Adrenal gland (tissue), 9 donors: ENCODE measurements at regions not wholly inside any gene's neighbourhood (a gene's known extent, or its start where the extent isn't known, plus 50 kb on each side); places are given as distances from the start of the nearest gene placed in this dataset.

Experiments used
- DNase-seq, 7 donors: peaks; one replicate each; pipeline ENCODE4 v3.0.0-alpha.2; 2019 to 2020
- H3K27ac ChIP-seq, 5 donors: fragments of 200-600 bp; sonication (generic) in 4 of 5; 1 replicate in 3 of 5; 2 replicates in 2 of 5; pipeline versions ENCODE4 v1.5.1 to v1.8.0; 2016 to 2020; ENCODE audit warnings: mild to moderate bottlenecking in 1 of 5
- H3K27me3 ChIP-seq: fragments of 200-600 bp; 2 replicates; pipeline ENCODE4 v1.8.0; 2021
- H3K36me3 ChIP-seq, 2 donors: fragments of 200-600 bp; replicated peaks in 1 of 2; 1 replicate in 1 of 2; 2 replicates in 1 of 2; pipeline versions ENCODE4 v1.5.1 to v1.8.0; 2018 to 2022
- H3K4me1 ChIP-seq, 2 donors: fragments of 200-600 bp; replicated peaks in 1 of 2; 1 replicate in 1 of 2; 2 replicates in 1 of 2; pipeline versions ENCODE4 v1.5.1 to v1.8.0; 2018 to 2021
- H3K4me3 ChIP-seq, 4 donors: fragments of 200-600 bp; sonication (generic) in 3 of 4; one replicate each; pipeline ENCODE4 v1.5.1; 2016 to 2018
- H3K9me3 ChIP-seq, 3 donors: fragments of 200-600 bp; sonication (generic) in 1 of 3; replicated peaks in 1 of 3; 1 replicate in 2 of 3; 2 replicates in 1 of 3; pipeline versions ENCODE4 v1.5.1 to v1.8.0; 2016 to 2021
- POLR2A ChIP-seq, 2 donors: fragments of 450-650 bp; IDR thresholded peaks; one replicate each; pipeline ENCODE4 v1.6.1; 2017; ENCODE audit warnings: antibody characterized with exemption in 2 of 2, mild to moderate bottlenecking in 2 of 2, moderate library complexity in 1 of 2
- WGBS, 4 donors: extraction: QIAGEN DNeasy Blood & Tissue Kit in 2 of 4; methylation state at CpG; one replicate each; pipeline versions ENCODE4 v1.1.5 to v1.1.7; 2013 to 2017; 5-methylcytosine and 5-hydroxymethylcytosine counted together
- intact Hi-C, 2 donors: fragments of 100-400 bp; cut with DNase I; formaldehyde crosslinking; loops; one replicate each; pipeline versions ENCODE4 v1.14.1 to v1.15.0; 2022 to 2023
- TF ChIP-seq, protein P1 (sequence below), 6 experiments: fragments of 450-650 bp in 4 of 6; fragments of 200-600 bp in 2 of 6; sonication (generic) in 1 of 6; IDR thresholded peaks; 1 replicate in 5 of 6; 2 replicates in 1 of 6; pipeline versions ENCODE4 v1.5.1 to v1.8.0; 2016 to 2021; ENCODE audit warnings: antibody characterized with exemption in 6 of 6, mild to moderate bottlenecking in 2 of 6, moderate library complexity in 1 of 6
- donor health status: healthy with polysubstance abuse.
- donor health status: Bipolar disorder and iron deficiency.
- donor health status: DM: yes; HTN: yes; CAD: no.
- donor health status: DM: no; HTN: no; CAD: no.
- donor health status: DM: no; HTN: no; CAD: no.

DNA sequence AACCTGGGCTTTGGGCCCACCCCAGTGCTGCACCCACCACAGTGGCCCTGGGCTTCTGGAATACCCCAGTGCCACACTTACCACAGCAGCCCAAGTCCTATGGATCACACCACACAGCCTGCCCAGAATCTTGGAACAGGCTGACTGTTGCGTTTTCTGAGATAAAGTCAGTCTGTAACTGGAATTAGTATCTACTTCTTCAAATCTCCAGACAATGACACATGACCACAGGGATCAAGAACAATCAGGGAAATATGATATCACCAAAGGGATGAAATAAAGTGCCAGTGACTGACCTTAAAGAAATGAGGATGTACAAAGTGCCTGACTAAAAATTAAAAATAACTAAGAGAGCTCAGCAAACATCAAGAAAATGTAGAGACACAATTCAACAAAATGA, 239.7 kb upstream of the PLD5 start:
- no peaks in the 10 kb centered on the region for H3K4me1 ChIP-seq
- H3K36me3 ChIP-seq: no peaks in the 10 kb centered on the region
- WGBS, 4 donors: 73 to 91% (median 88%) methylated on average over 1 of the region's 1 CpG
- no peaks in the 10 kb centered on the region for H3K27me3 ChIP-seq
- H3K27ac ChIP-seq: no peak overlapping the region
- H3K4me3 ChIP-seq: no peak overlapping the region
- H3K9me3 ChIP-seq: no peaks in the 10 kb centered on the region
- intact Hi-C loops: no loop called here
- TF ChIP-seq, protein P1, sequence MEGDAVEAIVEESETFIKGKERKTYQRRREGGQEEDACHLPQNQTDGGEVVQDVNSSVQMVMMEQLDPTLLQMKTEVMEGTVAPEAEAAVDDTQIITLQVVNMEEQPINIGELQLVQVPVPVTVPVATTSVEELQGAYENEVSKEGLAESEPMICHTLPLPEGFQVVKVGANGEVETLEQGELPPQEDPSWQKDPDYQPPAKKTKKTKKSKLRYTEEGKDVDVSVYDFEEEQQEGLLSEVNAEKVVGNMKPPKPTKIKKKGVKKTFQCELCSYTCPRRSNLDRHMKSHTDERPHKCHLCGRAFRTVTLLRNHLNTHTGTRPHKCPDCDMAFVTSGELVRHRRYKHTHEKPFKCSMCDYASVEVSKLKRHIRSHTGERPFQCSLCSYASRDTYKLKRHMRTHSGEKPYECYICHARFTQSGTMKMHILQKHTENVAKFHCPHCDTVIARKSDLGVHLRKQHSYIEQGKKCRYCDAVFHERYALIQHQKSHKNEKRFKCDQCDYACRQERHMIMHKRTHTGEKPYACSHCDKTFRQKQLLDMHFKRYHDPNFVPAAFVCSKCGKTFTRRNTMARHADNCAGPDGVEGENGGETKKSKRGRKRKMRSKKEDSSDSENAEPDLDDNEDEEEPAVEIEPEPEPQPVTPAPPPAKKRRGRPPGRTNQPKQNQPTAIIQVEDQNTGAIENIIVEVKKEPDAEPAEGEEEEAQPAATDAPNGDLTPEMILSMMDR (IDR thresholded peaks at IDR 0.05): no peak
- no peak for TF ChIP-seq POLR2A (IDR thresholded peaks at IDR 0.05)
- DNase-seq: no peak

DNA sequence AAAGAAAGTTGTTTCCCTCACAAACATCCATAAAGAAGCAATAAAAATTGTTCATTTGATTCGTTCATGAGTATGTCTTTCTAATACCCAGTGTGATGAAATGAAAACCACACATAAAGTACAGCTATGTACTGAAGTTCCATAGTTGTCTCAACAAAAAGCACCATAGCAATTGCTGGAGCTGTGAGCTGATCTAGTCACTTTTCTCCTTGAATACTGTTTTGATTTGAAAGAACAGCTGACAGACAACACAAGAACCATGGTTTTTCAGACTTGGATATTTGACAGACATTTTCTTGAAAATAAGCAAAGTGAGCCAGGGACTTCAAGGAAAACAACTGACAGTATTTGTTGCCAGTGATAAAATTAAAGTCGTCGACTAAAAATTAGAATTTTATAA, 237.1 kb upstream of the PLD5 start:
- Histone ChIP-seq H3K27me3 (no peaks in the 10 kb centered on the region), H3K27ac (no peak overlapping the region), H3K4me1 (no peaks in the 10 kb centered on the region), H3K4me3 (no peak overlapping the region), H3K36me3 (no peaks in the 10 kb centered on the region), H3K9me3 (no peaks in the 10 kb centered on the region)
- no peak for DNase-seq
- TF ChIP-seq, protein P1 (IDR thresholded peaks at IDR 0.05): no peak
- no peak for TF ChIP-seq POLR2A (IDR thresholded peaks at IDR 0.05)
- intact Hi-C loops: no loop called here
- WGBS, 4 donors: 61 to 82% (median 75%) methylated on average over 3 of the region's 3 CpGs

DNA sequence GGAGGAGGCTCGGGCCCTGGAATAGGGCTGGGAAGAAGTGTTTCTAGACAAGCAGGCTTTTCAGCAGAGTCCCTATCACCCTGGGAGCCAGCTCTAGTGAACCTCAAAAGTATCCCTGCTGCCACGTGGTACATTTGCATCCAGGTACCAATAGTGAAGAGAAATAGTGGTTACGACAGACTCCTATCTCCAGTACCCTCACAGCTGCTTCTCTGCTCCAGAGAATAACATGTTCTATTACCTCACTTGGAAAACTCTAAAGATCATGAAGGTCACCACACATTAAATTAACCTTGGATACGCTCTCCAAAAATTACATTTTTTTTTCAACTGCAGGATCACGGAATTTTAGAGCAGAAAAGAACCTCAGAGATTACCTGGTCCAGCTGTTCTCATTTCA, 230.4 kb upstream of the PLD5 start:
- no peak for DNase-seq
- intact Hi-C loops: no loop called here
- Histone ChIP-seq H3K36me3 (no peaks in the 10 kb centered on the region), H3K27ac (no peak overlapping the region), H3K4me1 (no peaks in the 10 kb centered on the region), H3K4me3 (no peak overlapping the region), H3K9me3 (peaks cover 0 to 4% (median 0%) of the 10 kb centered on the region in 3 donors), H3K27me3 (no peaks in the 10 kb centered on the region)
- 52 to 59% (median 56%) methylated on average over 5 of the region's 5 CpGs for WGBS, 4 donors
- TF ChIP-seq POLR2A (IDR thresholded peaks at IDR 0.05): no peak
- TF ChIP-seq, protein P1 (IDR thresholded peaks at IDR 0.05): no peak

DNA sequence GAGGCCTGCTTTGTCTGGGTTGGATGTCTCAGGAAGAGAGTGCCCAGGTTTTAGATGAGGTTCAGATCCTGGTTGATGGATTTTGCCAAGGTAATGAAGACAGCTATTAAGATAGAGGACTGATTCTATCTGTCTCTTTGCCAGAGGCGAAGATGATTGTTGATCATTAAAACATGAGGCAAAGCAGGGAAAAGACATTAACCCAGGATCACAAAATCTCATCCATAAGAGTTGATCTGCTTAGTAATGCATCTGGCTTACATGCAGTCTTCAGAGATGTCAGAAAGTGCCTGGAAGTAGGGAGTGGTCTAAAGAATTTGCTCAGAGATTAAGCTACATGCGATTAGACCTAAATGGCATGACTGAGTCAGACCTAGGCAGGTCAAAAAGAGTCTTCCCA, 229.6 kb upstream of the PLD5 start:
- no peak for DNase-seq
- Histone ChIP-seq H3K27me3 (no peaks in the 10 kb centered on the region), H3K36me3 (no peaks in the 10 kb centered on the region), H3K4me1 (no peaks in the 10 kb centered on the region), H3K4me3 (no peak overlapping the region), H3K9me3 (peaks cover 0 to 4% (median 0%) of the 10 kb centered on the region in 3 donors), H3K27ac (no peak overlapping the region)
- intact Hi-C loops: no loop called here
- 71 to 85% (median 80%) methylated on average over 2 of the region's 2 CpGs for WGBS, 4 donors
- no peak for TF ChIP-seq POLR2A (IDR thresholded peaks at IDR 0.05)
- TF ChIP-seq, protein P1 (IDR thresholded peaks at IDR 0.05): no peak
